Activated T-cell treated with anti-CD3 and anti-CD28 coated beads for 24 hours (primary cell): ENCODE measurements at regions not wholly inside any gene's neighbourhood (a gene's known extent, or its start where the extent isn't known, plus 50 kb on each side); places are given as distances from the start of the nearest gene placed in this dataset.

ENCODE experiments used
- DNase-seq: peaks from one replicate; pipeline ENCODE4 v3.0.0-alpha.2; 2020; ENCODE audit warnings: low read depth

- no peak for DNase-seq
These were observed 197.5 kb downstream of the PTPRU start for GRCh38 chr1:29433830-29434229.

DNA sequence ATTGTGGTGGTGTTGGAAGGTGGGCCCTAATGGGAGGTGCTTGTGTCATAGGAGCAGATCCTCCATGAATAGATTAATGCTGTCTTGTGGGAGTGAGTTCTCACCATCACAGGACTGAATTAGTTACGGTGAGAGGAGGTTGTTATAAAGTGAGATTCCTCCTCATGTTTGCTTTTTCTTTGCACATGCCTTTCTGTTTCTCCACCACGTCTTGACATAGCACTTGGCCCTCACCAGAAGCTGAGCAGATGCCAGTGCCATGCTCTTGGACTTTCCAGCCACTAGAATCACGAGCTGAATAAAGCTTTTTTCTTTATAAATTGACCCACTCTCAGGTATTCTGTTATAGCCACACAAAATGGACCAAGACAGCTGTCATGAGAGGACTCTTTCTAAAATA lies 194.8 kb downstream of the PTPRU start:
- no peak for DNase-seq

GRCh38 chr1:29429656-29430055 lies 193.3 kb downstream of the PTPRU start:
- no peak for DNase-seq

GRCh38 chr1:29428997-29429396 lies 192.7 kb downstream of the PTPRU start:
- no peak for DNase-seq

DNA sequence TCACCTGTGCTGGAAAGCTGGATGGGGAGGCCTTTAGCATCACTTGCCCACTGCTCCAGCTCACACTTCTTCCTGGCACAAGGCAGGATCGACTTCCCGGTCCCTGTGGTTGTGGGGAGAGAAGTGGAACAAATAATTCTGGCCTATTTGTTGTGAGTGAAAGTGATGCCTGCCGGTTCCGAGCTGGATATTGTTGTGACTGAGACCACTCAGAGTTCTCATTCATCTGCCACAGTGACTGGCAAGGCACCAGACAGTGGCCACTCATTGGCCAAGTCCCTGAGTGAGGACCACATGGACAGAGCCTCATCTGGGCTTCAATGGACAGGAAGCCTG lies 191.9 kb downstream of the PTPRU start:
- DNase-seq: no peak

DNA sequence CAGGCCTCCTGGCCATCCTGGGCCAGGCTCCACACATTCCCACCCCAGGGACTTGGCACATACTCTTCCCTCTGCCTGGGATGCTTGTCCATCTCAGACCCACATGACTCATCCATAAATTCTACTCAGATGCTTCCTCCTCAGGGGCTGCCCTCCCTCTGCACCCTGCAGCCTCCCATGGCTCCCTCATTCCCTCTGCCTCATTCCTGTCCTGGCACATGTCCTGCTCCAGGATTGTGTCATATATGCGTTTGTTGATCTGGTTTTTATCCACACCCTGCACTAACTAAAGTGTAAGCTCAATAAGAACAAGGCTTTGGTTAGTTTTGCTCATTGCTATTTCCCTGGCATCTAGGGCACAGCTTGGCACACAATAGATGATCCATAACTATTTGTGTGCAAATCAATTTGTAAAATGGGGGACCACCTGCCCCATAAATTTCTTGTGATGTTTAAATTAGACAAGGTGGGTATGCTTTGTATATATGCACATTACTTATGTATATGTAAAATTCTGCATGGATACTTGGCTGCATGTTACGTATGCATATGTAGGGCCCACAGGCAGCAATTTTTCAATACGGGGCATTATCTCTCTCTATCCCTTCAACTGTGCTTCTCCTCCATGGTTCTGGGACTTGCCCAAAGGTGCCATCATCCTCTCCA lies 191.4 kb downstream of the PTPRU start:
- DNase-seq: no peak

- DNase-seq: no peak
These were observed 190.5 kb downstream of the PTPRU start for GRCh38 chr1:29426701-29427279.

DNA sequence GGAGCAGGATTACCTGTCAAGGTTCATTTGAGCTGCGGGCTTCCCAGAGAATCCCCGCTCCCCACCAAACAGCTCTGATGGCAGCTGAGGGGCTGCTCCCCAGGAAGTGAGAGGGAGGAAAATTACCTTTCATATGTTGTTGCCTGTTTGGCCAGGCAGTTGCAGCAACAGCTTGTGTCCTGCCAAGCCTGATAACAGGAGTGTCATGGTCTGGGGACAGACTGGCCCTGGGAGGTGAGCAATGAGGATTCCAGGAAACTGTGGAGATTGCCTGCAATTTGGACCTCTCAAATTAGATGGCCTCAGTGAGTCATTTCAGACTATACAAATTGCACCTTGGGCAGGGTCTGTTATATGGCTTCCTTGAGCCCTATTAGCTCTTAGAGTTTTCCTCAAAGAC lies 189.3 kb downstream of the PTPRU start:
- DNase-seq: no peak

DNA sequence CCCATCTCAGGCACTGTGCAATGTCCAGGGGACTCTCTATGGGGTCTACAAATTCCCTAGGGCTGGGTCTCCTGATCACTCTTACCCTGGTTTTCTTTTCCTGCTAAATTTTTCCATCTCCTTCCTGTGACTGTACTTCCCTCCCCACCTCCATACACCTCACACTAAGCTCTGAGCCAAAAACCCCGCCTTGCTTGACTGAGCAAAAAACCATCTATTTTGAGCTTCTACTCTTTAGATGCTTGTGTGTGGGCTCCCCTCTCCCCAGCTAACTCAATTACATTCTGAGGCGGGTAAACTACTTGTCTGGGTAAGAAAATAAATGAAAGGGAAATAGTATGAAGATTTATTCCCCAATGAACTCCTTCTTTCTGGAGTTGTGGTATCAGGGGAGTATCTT lies 187.9 kb downstream of the PTPRU start:
- no peak for DNase-seq

DNA sequence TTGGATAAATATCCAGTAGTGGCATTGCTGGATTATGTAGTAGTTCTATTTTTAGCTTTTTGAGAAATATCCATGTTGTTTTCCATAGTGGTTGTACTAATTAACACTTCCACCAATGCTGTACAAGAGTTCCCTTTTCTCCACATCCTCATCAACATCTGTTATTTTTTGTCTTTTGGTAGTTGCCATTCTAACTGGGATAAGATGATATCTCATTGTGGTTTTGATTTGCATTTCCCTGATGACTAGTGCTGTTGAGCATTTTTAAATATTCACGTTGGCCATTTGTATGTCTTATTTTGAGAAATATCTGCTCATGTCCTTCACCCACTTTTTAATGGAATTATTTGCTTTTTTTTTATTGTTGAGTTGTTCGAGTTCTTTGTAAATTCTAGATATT lies 183.9 kb downstream of the PTPRU start:
- DNase-seq: no peak

- no peak for DNase-seq
These were observed 181.6 kb downstream of the PTPRU start for GRCh38 chr1:29417971-29418370.

GRCh38 chr1:29417147-29417858 lies 181.0 kb downstream of the PTPRU start:
- DNase-seq: no peak

DNA sequence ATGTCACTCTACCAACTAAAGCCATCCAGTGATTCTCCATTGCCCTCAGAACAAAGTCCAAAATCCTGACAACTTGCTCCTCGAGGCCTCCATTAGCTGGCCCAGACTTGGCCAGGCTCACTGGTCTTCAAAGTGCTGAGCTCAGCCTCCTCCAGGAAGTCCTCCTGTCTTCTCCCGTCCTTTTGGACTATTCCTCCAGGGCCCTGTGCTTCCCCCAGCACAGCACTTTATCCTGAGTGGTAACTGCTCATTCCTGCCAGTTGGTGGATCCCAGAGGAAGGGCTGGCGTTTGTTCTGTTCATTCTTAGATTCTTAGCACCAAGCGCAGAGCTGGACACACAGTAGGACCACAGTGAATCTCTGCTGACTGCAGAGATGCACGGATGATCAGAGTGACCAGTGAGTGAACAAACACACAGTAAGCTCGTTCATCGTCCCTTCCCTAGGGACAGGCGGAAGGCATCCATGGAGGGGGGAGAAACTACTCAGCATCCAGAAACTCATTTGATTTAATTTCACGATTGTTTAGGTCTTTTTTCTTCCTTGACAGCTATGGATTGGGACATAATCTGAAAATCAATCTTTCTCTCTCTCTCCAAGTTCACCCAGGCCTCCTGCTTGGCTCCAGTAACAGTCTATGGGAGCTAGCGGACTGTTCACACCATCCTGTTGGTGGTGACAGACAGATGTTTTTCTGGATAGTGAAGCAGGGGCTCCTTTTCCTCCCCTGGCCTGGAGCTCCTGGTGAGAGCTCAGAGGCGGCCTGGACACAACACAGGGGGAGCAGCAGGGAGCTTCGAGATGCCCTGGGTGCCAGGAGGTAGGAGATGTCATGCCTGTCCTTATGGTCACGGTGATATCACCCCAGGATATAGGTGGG lies 180.2 kb downstream of the PTPRU start:
- DNase-seq: no peak

- DNase-seq: no peak
These were observed 179.5 kb downstream of the PTPRU start for GRCh38 chr1:29415861-29416260.

- no peak for DNase-seq
These were observed 179.0 kb downstream of the PTPRU start for GRCh38 chr1:29415156-29415830.

DNA sequence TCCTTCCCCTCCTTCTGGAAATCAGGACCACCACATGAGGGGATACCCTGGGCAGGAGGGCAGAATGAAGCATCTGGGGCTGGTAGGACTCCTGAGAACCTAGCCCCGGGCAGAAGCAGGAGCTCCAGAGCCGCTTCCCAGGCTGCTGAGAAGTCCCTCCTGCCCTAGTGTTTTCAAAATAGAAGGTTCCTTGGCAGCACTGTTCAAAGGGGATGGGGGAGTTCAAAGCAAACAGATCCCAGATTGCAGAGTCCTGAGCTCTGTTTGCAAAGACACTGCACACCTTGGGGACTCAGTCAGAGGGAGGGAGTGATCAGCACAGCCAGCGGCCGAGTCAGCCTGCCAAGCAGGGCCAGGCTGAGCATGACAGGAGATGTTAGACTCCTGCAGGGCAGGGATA lies 177.8 kb downstream of the PTPRU start:
- DNase-seq: no peak

DNA sequence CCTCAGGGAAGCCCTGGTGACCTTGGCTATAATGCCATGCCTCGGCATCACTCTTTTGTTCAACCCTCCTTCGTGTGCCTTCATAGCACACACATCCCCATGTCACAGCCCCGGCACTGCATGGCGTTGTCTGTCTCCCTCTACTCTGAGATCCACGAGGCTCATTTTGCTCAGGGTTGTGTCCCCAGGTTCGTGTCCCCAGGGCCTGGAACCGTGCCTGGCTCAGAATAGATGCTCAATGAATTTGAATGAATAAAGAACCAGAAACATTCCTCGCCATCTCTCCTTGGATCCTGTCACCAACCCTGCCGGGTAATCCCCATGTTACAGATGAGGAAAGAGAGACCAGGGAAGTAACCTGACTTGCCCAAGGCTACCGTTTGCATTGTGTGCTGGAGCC lies 177.3 kb downstream of the PTPRU start:
- no peak for DNase-seq

GRCh38 chr1:29412591-29412990 lies 176.3 kb downstream of the PTPRU start:
- no peak for DNase-seq

DNA sequence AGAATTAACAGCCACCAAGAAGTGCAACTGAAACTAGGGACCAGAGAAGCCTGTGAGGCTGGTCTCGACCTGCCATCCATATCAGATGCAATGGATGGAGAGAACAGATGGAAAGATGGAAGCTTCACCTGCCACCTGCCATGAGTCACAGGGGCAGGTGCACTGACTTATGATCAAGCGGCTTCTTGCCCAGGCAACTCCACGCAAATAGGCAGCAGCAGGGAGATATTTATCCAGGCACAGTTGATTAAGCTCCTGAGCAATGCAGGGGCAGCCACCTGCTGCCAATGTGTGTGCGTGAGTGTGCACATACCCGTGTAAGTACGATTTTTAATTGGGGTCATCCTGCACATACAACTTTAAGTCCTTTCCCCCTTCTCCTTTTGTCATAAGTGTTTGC lies 174.2 kb downstream of the PTPRU start:
- no peak for DNase-seq

GRCh38 chr1:29409616-29410015 lies 173.3 kb downstream of the PTPRU start:
- no peak for DNase-seq

GRCh38 chr1:29408831-29409605 lies 172.7 kb downstream of the PTPRU start:
- DNase-seq: no peak
